Right cardiac atrium (tissue), 5 donors: ENCODE measurements at regions not wholly inside any gene's neighbourhood (a gene's known extent, or its start where the extent isn't known, plus 50 kb on each side); places are given as distances from the start of the nearest gene placed in this dataset.
A peak's percentile ranks its signal among the peaks of the same experiment; 100 is the strongest.

Experiments
- ATAC-seq, 2 donors: fragments of 200-7000 bp; cut with Tn5 transposase; one replicate each; pipeline versions ENCODE4 v1.8.0 to v1.9.1; 2020; ENCODE audit warnings: moderate library complexity in 2 of 2, mild to moderate bottlenecking in 1 of 2
- DNase-seq, 3 donors: peaks; one replicate each; pipeline ENCODE4 v3.0.0-alpha.2; 2020
- H3K27ac ChIP-seq: one replicate; pipeline ENCODE4 v1.5.1; 2013; ENCODE audit warnings: mild to moderate bottlenecking, low read length, control low read depth, moderate library complexity
- H3K27me3 ChIP-seq: one replicate; pipeline ENCODE4 v1.6.1; 2013; ENCODE audit not compliant: control insufficient read depth, insufficient read depth
- H3K4me1 ChIP-seq: one replicate; pipeline ENCODE4 v1.6.1; 2013; ENCODE audit warnings: low read length; ENCODE audit not compliant: control insufficient read depth, insufficient read depth
- H3K4me3 ChIP-seq: one replicate; pipeline ENCODE4 v1.5.1; 2013; ENCODE audit warnings: low read length, control low read depth
- H3K9me3 ChIP-seq: one replicate; pipeline ENCODE4 v1.6.1; 2013; ENCODE audit warnings: low read length; ENCODE audit not compliant: control insufficient read depth
- WGBS: extraction: QIAGEN DNeasy Blood & Tissue Kit; methylation state at CpG from one replicate; pipeline ENCODE4 v1.1.7; 2013; 5-methylcytosine and 5-hydroxymethylcytosine counted together
- intact Hi-C, 4 donors: fragments of 100-400 bp; cut with DNase I; formaldehyde crosslinking; loops; one replicate each; pipeline versions ENCODE4 v1.11.0 to v1.14.0; 2022 to 2023
- donor health status: healthy with polysubstance abuse.
- donor health status: DM: no; HTN: yes; CAD: no.
- donor health status: DM: no; HTN: no; CAD: no.
- donor health status: DM: no; HTN: yes; CAD: no; lungs with severe emphysema.
- donor health status: DM: yes; HTN: yes; CAD: no.

DNA sequence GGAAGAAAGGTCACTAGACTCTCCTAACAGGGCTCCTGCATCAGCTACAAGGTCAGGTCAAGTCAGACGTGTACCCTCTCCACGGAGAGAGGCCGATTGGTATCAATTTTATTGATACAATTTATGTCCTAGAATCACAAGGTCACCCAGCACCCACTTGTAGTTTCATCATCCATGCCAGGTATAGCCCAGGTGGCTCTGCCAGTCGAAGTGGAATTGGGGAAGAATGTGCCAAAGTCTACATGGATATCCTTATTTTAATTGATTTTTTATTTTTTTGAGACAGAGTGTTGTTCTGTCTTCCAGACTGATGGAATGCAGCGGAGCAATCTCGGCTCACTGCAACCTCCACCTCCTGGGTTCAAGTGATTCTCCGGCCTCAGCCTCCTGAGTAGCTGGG is 334.1 kb downstream of the SHANK2 start:
- 66% methylated on average over 7 of the region's 7 CpGs for WGBS
- intact Hi-C loops: no loop called here

DNA sequence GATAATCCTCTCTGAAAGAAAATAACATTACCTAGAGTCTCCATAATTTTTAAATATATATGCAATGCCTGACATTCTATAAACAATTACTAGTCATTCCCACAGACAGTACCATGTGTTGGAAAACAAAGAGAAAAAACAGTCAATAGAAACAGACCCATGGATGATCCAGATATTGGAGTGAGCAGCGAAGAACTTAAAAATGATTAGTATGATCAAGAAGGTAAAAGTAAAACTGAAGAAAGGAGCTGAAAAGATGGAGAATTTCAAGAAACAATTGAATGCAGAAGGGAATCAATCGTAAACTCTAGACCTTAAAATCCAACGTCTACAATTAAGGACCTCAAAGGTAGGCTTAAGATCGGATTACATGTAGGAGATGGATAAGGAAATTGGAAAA is 330.6 kb downstream of the SHANK2 start:
- WGBS: 96% methylated on average over 4 of the region's 4 CpGs
- Histone ChIP-seq H3K27me3 (no peaks in the 10 kb centered on the region), H3K4me1 (no peaks in the 10 kb centered on the region), H3K27ac (no peak overlapping the region), H3K4me3 (no peak overlapping the region), H3K9me3 (peaks cover 5% of the 10 kb centered on the region)
- intact Hi-C loops: no loop called here
- DNase-seq (no peak), ATAC-seq (no peak)

More for the DNA sequence above, 334.1 kb downstream of the SHANK2 start:
- Histone ChIP-seq H3K27ac (no peak overlapping the region), H3K27me3 (no peaks in the 10 kb centered on the region), H3K9me3 (peaks cover 5% of the 10 kb centered on the region), H3K4me3 (no peak overlapping the region), H3K4me1 (no peaks in the 10 kb centered on the region)
- DNase-seq (no peak), ATAC-seq (no peak)

DNA sequence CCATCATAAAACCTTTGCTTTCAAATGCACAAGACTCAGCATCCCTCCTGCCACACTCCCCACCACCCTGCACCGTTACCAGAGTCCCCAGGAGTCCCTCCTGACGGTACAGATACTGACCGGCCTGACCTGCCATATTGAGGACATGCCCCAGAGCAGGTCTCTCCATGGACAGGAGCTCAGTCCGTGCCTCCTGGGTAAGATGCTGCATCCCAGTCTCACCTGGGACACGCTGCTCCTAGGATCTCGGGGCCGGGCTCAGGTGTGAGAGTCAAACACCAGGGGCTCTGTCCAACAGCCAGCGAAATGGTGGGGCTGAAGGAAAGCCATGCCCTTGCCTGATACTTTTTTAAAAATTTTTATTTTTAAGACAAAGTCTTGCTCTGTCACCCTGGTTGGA is 328.3 kb downstream of the SHANK2 start:
- intact Hi-C loops: no loop called here
- DNase-seq (no peak), ATAC-seq (no peak)
- Histone ChIP-seq H3K4me3 (no peak overlapping the region), H3K27me3 (no peaks in the 10 kb centered on the region), H3K27ac (no peak overlapping the region), H3K9me3 (peaks cover 6% of the 10 kb centered on the region), H3K4me1 (no peaks in the 10 kb centered on the region)
- 88% methylated on average over 8 of the region's 8 CpGs for WGBS

DNA sequence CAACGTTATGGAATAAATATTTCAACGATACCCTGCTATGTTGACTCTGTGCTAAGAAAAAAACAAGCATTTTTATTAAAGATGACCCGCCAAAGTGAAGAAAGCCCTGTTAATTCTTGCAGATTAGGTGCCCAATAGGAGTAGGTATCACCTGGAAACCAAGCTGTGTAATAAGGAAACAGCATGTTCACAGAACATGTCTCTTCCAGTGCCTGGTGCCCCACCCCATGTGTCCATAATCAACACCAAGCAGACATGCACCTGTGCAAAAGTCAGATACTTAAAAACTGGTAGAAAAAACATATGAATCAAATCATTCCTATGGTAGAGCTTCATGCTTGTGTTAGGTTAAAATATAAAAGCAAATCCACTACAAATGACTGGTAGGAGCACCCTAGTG is 327.1 kb downstream of the SHANK2 start:
- no peak for ATAC-seq
- DNase-seq: no peak
- H3K9me3 ChIP-seq: peaks cover 8% of the 10 kb centered on the region
- H3K27me3 ChIP-seq: no peaks in the 10 kb centered on the region
- no peaks in the 10 kb centered on the region for H3K4me1 ChIP-seq
- no peak overlapping the region for H3K4me3 ChIP-seq
- no peak overlapping the region for H3K27ac ChIP-seq
- intact Hi-C loops: no loop called here
- 84% methylated on average over 3 of the region's 3 CpGs for WGBS

DNA sequence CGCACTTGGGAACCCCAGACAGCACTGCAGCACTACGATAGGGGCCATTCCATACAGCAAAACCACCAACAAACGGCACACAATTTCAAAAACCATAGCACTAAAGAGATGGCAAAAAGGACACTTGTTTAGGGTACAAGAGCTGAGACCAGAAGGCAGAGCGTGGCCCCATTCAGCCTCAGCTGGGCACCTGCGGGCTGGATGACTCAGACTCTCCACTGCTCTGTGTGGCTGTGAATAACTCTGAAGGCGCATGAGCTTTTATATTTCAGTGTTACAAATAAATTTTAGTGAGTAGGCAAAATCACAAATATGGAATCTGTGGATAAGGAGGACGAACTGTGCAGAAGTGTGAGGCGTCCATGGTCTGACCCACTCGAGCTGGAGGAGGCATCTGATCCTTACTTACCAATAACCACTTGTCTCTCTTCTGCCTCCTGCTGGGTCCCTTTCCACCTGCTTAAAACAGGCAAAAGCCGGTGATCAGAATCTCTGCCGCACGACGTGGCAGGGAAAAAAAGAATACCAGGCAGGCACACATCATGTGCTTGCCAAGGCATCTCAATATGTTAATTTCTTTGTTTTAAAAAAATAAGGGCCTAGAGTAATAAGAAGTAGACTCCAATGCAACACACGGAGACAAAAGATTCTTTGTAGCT is 325.7 kb downstream of the SHANK2 start:
- H3K4me1 ChIP-seq: no peaks in the 10 kb centered on the region
- intact Hi-C loops: no loop called here
- WGBS: 78% methylated on average over 14 of the region's 14 CpGs
- no peak overlapping the region for H3K4me3 ChIP-seq
- DNase-seq: no peak
- H3K27me3 ChIP-seq: no peaks in the 10 kb centered on the region
- H3K27ac ChIP-seq: no peak overlapping the region
- no peak for ATAC-seq
- peaks cover 3% of the 10 kb centered on the region for H3K9me3 ChIP-seq

DNA sequence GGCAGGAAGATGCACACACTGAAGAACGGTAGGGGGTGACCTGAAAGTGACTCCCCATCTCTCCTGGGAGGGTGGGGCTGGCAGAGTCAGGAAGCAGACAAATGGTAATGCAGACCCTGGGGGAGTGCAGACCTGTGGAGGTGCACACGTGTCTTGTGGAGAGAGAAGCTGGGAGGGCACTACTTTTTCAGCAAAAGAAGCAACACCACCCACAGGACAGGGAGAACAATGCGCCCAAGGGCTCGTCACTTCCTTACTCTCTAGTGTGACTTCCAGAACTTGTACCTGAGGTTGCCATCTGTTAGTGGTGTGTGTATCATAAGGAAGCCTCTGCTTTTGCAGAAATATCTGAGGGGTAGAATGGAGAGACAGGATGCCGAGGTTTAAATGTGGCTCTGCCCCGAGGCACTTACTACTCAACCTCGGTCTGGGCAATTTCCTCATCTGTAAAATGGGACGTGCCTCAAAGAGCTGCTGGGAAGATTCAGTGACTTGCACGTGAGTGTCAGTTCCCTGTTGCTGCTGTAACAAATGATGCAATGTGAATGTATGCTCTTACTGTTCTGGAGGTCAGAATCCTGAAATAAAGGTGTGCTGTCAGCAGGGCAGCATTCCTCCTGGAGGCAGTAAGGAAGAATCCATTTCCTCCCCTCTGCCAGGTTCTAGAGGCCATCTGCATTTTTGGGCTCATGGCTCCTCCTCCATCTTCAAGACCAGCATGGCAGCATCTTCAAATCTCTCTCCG is 323.4 kb downstream of the SHANK2 start:
- intact Hi-C loops: no loop called here
- no peak overlapping the region for H3K27ac ChIP-seq
- peaks cover 3% of the 10 kb centered on the region for H3K9me3 ChIP-seq
- H3K4me3 ChIP-seq: no peak overlapping the region
- no peaks in the 10 kb centered on the region for H3K4me1 ChIP-seq
- no peaks in the 10 kb centered on the region for H3K27me3 ChIP-seq
- no peak for DNase-seq
- no peak for ATAC-seq
- 67% methylated on average over 10 of the region's 10 CpGs for WGBS

DNA sequence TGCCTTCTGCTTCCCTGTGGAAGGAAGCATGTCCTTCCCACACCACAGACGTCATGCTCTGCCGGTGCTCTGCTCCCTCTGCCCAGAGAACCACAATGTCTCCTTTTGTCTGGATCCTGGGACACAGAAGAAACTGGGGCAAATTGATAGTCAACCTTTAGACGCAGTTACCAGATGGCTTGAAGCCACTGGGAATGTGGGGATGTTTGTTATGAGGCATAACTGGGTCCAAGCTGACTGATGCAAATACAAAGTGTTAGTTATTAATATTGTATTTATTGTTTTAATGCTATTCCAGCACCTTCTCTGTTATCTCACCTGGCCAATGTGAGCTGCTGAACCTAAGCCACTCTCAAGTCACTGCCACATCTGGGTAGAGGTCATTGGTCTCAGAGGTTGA is 322.2 kb downstream of the SHANK2 start:
- no peak for ATAC-seq
- no peak for DNase-seq
- intact Hi-C loops: no loop called here
- Histone ChIP-seq H3K27ac (no peak overlapping the region), H3K4me1 (no peaks in the 10 kb centered on the region), H3K9me3 (peaks cover 3% of the 10 kb centered on the region), H3K4me3 (no peak overlapping the region), H3K27me3 (no peaks in the 10 kb centered on the region)
- 86% methylated on average over 3 of the region's 3 CpGs for WGBS

DNA sequence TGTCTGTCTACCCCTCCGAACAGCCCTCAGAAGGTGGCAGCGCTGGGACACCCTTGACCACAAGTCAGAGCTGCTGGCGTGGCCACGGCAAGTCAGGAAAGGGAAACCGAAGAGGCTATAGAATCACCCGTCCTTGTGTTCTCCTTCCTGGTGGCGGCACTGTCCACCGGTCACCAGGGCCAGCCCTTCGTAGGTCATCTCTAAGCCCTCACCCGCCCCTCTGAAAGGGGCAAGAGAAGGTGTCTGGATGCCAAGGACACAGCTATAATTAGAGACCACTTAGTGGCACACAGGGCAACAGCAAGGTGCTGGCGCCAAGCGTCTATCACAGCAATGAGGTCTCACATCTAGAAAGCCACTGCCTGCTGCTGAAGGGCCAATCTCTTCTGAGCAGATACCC is 320.9 kb downstream of the SHANK2 start:
- Histone ChIP-seq H3K27ac (no peak overlapping the region), H3K4me3 (no peak overlapping the region), H3K27me3 (no peaks in the 10 kb centered on the region), H3K9me3 (peaks cover 3% of the 10 kb centered on the region), H3K4me1 (no peaks in the 10 kb centered on the region)
- DNase-seq (no peak), ATAC-seq (peak; percentile 31 to 41)
- intact Hi-C loops: no loop called here
- 65% methylated on average over 12 of the region's 12 CpGs for WGBS

DNA sequence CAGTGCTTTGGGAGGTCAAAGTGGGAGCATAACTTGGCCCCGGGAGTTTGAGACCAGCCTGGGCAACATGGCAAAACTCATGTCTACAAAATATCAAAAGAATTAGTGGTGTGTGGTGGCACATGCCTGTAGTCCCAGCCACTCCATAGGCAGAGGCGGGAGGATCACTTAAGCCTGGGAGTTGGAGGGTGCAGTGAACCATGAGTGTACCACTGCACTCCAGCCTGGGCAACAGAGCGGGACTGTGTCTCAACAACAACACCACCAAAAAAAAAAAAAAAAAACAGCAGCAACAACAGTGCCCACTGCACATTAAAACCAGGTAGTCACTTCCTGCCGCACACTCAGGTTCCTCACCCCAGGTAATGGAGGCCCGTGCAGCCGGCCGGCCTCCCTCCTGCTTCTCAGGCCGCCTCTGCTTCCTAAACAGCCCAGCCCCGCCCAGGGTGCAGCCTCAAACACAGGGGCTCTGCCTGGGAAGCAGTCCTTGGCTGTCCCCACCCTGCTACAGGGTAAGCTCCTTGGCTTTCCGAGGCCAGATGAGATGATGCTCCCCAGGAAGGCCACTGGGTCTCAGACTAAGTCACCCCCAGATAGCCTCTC is 318.3 kb downstream of the SHANK2 start:
- peaks cover 2% of the 10 kb centered on the region for H3K9me3 ChIP-seq
- intact Hi-C loops: no loop called here

DNA sequence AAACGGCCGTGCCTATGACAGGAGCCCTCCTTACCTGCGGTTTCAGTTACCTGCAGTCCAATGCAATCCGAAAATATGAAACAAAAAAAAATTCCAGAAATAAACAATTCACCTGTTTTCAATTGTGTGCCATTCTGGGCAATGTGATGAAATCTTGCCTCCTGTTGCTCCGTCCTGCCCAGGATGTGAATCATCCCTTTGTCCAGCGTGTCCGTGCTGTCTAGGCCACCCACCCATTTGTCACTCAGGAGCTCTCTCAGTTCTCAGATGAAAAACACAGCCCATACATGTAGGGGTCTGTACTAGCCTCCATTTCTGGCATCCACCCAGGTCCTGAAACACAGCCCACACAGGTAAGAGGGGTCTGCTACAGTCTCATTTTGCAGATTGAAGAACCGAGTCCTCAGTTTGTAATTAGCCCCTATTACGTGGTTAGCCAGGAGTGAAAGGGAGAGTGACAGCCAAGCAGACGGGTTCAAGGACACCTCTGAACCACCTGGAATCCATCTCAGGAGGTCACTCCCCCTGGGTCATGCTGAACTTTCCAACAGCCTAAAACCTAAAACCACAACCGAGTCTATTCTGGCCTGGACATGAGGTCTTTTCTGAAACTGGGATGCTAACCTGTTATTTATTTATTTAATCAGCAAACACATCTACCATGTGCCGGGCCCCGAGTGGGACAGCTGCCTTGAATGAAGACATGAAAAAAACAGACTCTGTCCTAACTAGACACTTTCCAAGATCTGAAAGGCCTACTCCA is 317.2 kb downstream of the SHANK2 start:
- 78% methylated on average over 13 of the region's 13 CpGs for WGBS
- H3K27ac ChIP-seq: no peak overlapping the region
- H3K9me3 ChIP-seq: no peaks in the 10 kb centered on the region
- H3K27me3 ChIP-seq: no peaks in the 10 kb centered on the region
- no peak overlapping the region for H3K4me3 ChIP-seq
- no peaks in the 10 kb centered on the region for H3K4me1 ChIP-seq
- DNase-seq: no peak
- intact Hi-C loops: no loop called here
- no peak for ATAC-seq

More for the DNA sequence above, 318.3 kb downstream of the SHANK2 start:
- H3K27ac ChIP-seq: no peak overlapping the region
- DNase-seq (no peak), ATAC-seq (no peak)
- H3K27me3 ChIP-seq: no peaks in the 10 kb centered on the region
- H3K4me1 ChIP-seq: no peaks in the 10 kb centered on the region
- WGBS: 89% methylated on average over 10 of the region's 10 CpGs
- no peak overlapping the region for H3K4me3 ChIP-seq

DNA sequence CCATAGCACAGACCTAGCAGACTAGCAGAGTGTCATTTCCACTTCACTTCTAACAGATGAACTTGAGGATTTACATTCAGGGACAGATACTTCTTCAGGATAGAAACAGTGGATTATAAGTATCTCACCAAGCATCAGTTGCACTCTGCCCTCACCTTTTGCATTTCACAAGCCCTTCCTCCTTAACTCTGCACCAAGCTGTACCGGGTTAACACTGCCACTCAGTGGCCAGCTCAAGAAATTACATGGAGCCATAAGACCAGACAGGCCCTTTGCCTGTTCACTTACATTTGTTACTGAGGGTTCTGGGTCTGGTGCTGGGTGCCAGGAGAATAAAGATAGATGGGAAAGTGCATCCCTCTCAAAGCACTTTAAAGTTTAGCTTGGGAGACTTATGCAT is 309.8 kb downstream of the SHANK2 start:
- intact Hi-C loops: no loop called here
- Histone ChIP-seq H3K4me1 (no peaks in the 10 kb centered on the region), H3K27ac (no peak overlapping the region), H3K9me3 (peaks cover 6% of the 10 kb centered on the region), H3K4me3 (no peak overlapping the region), H3K27me3 (no peaks in the 10 kb centered on the region)
- no peak for ATAC-seq
- DNase-seq: no peak
- 85% methylated on average over 1 of the region's 1 CpG for WGBS
